Suprapubic skin (tissue), 4 donors: ENCODE measurements at regions not wholly inside any gene's neighbourhood (a gene's known extent, or its start where the extent isn't known, plus 50 kb on each side); places are given as distances from the start of the nearest gene placed in this dataset.
"Not testable (repeated sequence)": the region's sequence is repeated elsewhere in the genome, so short reads cannot be mapped to it uniquely, and the experiment has no call there.

Source experiments
- DNase-seq, 2 donors: peaks; one replicate each; pipeline ENCODE4 v3.0.0-alpha.2; 2019; ENCODE audit warnings: low spot score in 2 of 2
- H3K27ac ChIP-seq: fragments of 200-600 bp; sonication (generic); one replicate; pipeline ENCODE4 v1.5.1; 2019
- H3K27me3 ChIP-seq: fragments of 200-600 bp; sonication (generic); one replicate; pipeline ENCODE4 v1.5.1; 2019
- H3K36me3 ChIP-seq: fragments of 200-600 bp; sonication (generic); one replicate; pipeline ENCODE4 v1.5.1; 2019
- H3K4me1 ChIP-seq: fragments of 200-600 bp; sonication (generic); one replicate; pipeline ENCODE4 v1.5.1; 2019
- H3K4me3 ChIP-seq: fragments of 200-600 bp; sonication (generic); one replicate; pipeline ENCODE4 v1.5.1; 2019; ENCODE audit warnings: mild to moderate bottlenecking
- H3K9me3 ChIP-seq: fragments of 200-600 bp; sonication (generic); one replicate; pipeline ENCODE4 v1.5.1; 2019
- EP300 ChIP-seq: sonication (generic); formaldehyde crosslinking; IDR thresholded peaks from one replicate; pipeline ENCODE4 v1.6.1; 2017; ENCODE audit warnings: antibody characterized with exemption
- POLR2A ChIP-seq, 2 donors: fragments of 450-650 bp; IDR thresholded peaks; one replicate each; pipeline ENCODE4 v1.6.1; 2017; ENCODE audit warnings: antibody characterized with exemption in 2 of 2, mild to moderate bottlenecking in 2 of 2, moderate library complexity in 2 of 2
- POLR2AphosphoS5 ChIP-seq, 3 donors: sonication (generic); formaldehyde crosslinking; IDR thresholded peaks; one replicate each; pipeline ENCODE4 v1.6.1; 2017; ENCODE audit warnings: antibody characterized with exemption in 3 of 3
- WGBS: methylation state at CpG from one replicate; pipeline ENCODE4 v1.1.5; 2018; 5-methylcytosine and 5-hydroxymethylcytosine counted together
- TF ChIP-seq, protein P1 (sequence below), 2 donors: fragments of 200-600 bp in 1 of 2; fragments of 450-650 bp in 1 of 2; sonication (generic) in 1 of 2; IDR thresholded peaks; one replicate each; pipeline ENCODE4 v1.5.1; 2016 to 2019; ENCODE audit warnings: antibody characterized with exemption in 2 of 2, mild to moderate bottlenecking in 1 of 2, moderate library complexity in 1 of 2

DNA sequence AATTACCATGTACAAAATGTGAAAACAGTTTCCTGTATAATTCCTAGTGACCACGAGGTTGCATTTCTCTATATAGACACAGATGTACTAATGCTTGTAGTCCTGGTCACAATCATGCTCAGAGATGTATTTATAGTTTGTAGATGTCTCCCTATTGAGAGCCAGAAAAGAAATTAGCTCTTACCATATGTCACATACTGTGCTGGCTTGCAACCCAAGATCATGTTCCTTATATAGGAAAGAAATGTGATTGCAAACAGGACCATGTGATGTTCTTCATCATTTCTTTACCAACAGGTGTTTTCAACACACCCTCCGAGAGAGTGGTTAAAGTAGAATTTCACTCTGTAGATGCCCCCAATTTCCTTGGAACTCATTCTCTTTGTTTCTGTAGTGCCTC, 369.4 kb downstream of the CBLN4 start:
- DNase-seq: no peak
- Histone ChIP-seq H3K9me3 (no peaks in the 10 kb centered on the region), H3K4me1 (no peaks in the 10 kb centered on the region), H3K36me3 (no peaks in the 10 kb centered on the region), H3K4me3 (no peak overlapping the region), H3K27ac (no peak overlapping the region), H3K27me3 (peaks cover 5% of the 10 kb centered on the region)
- WGBS: 58% methylated on average over 2 of the region's 2 CpGs
- no peak for TF ChIP-seq POLR2AphosphoS5 (IDR thresholded peaks at IDR 0.05)
- no peak for TF ChIP-seq POLR2A (IDR thresholded peaks at IDR 0.05)
- TF ChIP-seq EP300: no peak
- TF ChIP-seq, protein P1, sequence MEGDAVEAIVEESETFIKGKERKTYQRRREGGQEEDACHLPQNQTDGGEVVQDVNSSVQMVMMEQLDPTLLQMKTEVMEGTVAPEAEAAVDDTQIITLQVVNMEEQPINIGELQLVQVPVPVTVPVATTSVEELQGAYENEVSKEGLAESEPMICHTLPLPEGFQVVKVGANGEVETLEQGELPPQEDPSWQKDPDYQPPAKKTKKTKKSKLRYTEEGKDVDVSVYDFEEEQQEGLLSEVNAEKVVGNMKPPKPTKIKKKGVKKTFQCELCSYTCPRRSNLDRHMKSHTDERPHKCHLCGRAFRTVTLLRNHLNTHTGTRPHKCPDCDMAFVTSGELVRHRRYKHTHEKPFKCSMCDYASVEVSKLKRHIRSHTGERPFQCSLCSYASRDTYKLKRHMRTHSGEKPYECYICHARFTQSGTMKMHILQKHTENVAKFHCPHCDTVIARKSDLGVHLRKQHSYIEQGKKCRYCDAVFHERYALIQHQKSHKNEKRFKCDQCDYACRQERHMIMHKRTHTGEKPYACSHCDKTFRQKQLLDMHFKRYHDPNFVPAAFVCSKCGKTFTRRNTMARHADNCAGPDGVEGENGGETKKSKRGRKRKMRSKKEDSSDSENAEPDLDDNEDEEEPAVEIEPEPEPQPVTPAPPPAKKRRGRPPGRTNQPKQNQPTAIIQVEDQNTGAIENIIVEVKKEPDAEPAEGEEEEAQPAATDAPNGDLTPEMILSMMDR (IDR thresholded peaks at IDR 0.05): no peak

DNA sequence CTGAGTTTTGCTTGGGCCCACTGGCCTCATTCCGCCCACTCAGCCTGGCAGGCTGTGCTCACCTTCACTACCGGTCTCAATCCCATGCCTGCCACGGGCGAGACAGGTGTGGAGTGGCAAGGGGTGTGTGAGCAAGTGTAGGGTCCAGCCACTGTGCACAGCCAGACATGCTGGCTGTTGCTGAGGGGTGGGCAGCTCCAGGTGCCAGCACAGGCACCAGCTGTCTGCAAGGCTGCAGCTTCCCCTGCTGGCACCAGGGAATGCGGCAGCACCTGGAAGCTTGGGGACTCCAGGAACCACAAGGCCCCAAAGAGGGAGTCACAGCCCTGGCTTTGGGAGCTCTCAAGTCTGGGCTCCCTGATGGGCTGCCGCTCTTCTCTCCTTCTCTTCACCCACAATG, 372.7 kb downstream of the CBLN4 start:
- Histone ChIP-seq H3K4me3 (no peak overlapping the region), H3K27me3 (no peaks in the 10 kb centered on the region), H3K9me3 (no peaks in the 10 kb centered on the region), H3K36me3 (no peaks in the 10 kb centered on the region), H3K4me1 (no peaks in the 10 kb centered on the region), H3K27ac (no peak overlapping the region)
- DNase-seq: no peak
- 100% methylated on average over 6 of the region's 6 CpGs for WGBS
- TF ChIP-seq POLR2A (IDR thresholded peaks at IDR 0.05) (no peak), EP300 (no peak), POLR2AphosphoS5 (IDR thresholded peaks at IDR 0.05) (no peak)
- TF ChIP-seq, protein P1 (IDR thresholded peaks at IDR 0.05): no peak

DNA sequence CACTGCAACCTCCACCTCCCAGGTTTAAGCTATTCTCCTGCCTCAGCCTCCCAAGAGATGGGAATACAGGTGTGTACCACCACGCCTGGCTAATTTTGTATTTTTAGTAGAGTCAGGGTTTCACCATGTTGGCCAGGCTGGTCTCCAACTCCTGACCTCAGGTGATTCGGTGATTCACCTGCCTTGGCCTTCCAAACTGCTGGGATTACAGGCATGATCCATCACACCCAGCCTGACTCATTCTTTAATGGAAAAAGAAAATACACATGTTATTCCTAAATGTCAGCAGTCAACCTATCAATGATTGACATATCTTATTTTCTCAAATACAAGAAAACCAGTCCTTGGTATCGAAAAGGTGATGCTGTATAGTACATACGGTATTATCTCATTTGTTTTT, 376.2 kb downstream of the CBLN4 start:
- not testable (repeated sequence) for H3K9me3 ChIP-seq, DNase-seq, H3K4me1 ChIP-seq, H3K27ac ChIP-seq, H3K27me3 ChIP-seq, H3K4me3 ChIP-seq, H3K36me3 ChIP-seq
- 85% methylated on average over 4 of the region's 4 CpGs for WGBS

DNA sequence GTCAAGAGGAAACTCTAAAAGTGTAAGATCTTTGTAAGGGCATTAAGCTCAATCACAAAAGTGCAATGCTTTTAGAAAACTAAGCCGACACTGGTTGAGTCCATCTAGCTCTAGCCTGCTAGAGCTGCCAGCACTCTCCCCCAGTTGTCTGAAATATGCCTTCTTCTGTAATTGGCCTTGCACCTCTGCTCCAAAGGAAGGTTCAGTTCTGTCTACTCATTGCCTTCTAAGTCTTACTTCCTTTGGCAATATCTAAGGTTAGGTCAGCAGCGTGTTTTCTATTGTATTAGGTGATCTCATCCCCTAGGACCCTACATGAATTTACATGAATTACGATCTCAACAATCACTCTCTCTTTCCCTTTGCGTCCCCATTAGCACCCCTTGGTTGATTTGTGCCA, 378.6 kb downstream of the CBLN4 start:
- no peaks in the 10 kb centered on the region for H3K36me3 ChIP-seq
- no peak overlapping the region for H3K4me3 ChIP-seq
- no peaks in the 10 kb centered on the region for H3K27me3 ChIP-seq
- no peaks in the 10 kb centered on the region for H3K9me3 ChIP-seq
- H3K4me1 ChIP-seq: no peaks in the 10 kb centered on the region
- WGBS: 92% methylated on average over 4 of the region's 4 CpGs
- DNase-seq: no peak
- no peak overlapping the region for H3K27ac ChIP-seq
- TF ChIP-seq POLR2A (IDR thresholded peaks at IDR 0.05) (no peak), EP300 (no peak), POLR2AphosphoS5 (IDR thresholded peaks at IDR 0.05) (no peak)
- TF ChIP-seq, protein P1 (IDR thresholded peaks at IDR 0.05): no peak

DNA sequence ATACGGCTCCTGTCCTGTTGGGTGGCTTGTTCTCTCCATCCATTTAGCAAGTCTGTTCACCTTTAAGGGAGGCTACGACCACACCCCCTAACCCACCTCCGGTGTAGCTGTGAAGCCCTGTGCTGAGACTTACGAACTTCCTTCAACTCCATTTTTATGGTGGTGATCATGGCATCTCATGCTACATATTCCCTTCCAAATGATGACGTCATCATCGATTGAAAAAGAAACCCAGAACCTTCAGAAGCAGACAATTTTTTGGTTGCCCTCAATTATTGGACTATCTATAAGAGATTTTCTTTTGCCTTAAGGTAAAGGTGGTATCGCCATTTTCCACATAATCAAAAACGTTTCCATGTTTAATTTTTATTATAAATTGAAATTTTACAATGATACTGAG, 389.0 kb downstream of the CBLN4 start:
- 86% methylated on average over 8 of the region's 8 CpGs for WGBS
- no peak overlapping the region for H3K27ac ChIP-seq
- no peaks in the 10 kb centered on the region for H3K36me3 ChIP-seq
- no peak for DNase-seq
- peaks cover 4% of the 10 kb centered on the region for H3K9me3 ChIP-seq
- H3K4me3 ChIP-seq: no peak overlapping the region
- no peaks in the 10 kb centered on the region for H3K4me1 ChIP-seq
- H3K27me3 ChIP-seq: no peaks in the 10 kb centered on the region
- TF ChIP-seq POLR2AphosphoS5 (IDR thresholded peaks at IDR 0.05): no peak
- TF ChIP-seq, protein P1 (IDR thresholded peaks at IDR 0.05): no peak

DNA sequence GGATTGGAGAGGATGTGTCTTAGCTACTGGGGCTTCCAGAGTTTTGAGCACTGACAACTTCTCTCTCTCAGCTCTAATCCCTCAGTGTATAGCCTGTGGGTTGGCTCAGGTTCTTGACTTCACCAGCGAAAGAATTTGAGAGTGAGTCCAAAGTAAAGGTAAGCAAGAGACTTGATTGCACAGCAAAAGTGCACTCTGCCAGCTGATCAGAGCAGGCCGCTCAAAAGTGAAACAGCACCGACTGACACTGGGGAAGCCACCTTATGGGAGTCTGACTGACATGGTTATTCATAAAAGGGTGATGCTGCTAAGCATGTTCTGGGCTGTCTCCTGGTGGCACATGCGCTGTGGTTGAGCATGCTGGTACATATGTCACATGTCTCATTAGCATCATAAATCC, 389.5 kb downstream of the CBLN4 start:
- 88% methylated on average over 4 of the region's 4 CpGs for WGBS
- H3K36me3 ChIP-seq: no peaks in the 10 kb centered on the region
- TF ChIP-seq, protein P1 (IDR thresholded peaks at IDR 0.05): no peak
- TF ChIP-seq EP300 (no peak), POLR2A (IDR thresholded peaks at IDR 0.05) (no peak), POLR2AphosphoS5 (IDR thresholded peaks at IDR 0.05) (no peak)
- H3K9me3 ChIP-seq: no peaks in the 10 kb centered on the region
- DNase-seq: no peak
- H3K27me3 ChIP-seq: no peaks in the 10 kb centered on the region
- H3K27ac ChIP-seq: no peak overlapping the region
- no peaks in the 10 kb centered on the region for H3K4me1 ChIP-seq
- no peak overlapping the region for H3K4me3 ChIP-seq
